Esophagus squamous epithelium (tissue), 4 donors: ENCODE measurements at regions not wholly inside any gene's neighbourhood (a gene's known extent, or its start where the extent isn't known, plus 50 kb on each side); places are given as distances from the start of the nearest gene placed in this dataset.

Experiments used
- POLR2A ChIP-seq, 4 donors: fragments of 450-650 bp; IDR thresholded peaks; one replicate each; pipeline ENCODE4 v1.6.1; 2017; ENCODE audit warnings: antibody characterized with exemption in 4 of 4, mild to moderate bottlenecking in 4 of 4, moderate library complexity in 3 of 4
- TF ChIP-seq, protein P1 (sequence below), 6 experiments: fragments of 450-650 bp in 4 of 6; fragments of 200-600 bp in 2 of 6; sonication (generic) in 2 of 6; IDR thresholded peaks; one replicate each; pipeline ENCODE4 v1.5.1; 2016 to 2019; ENCODE audit warnings: antibody characterized with exemption in 6 of 6, mild to moderate bottlenecking in 4 of 6, moderate library complexity in 4 of 6

DNA sequence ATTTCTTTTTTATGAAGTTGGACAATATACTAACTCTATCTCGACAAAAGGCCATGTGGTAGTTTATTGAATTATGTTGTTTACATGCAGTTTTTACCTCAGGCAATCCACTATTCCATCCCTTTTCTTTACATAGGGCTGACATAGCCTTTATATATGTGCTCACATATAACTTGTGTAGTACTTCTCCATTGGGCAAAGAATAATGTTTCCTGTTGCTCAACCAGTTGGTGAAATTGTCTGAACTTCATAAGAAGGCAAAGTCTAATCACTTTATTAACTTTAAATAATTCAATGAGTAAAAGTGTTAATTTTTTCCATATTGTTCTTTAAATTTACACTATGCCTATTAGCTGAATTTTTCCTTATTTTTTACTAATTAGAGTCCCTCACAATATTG, 1272.1 kb downstream of the EPHA7 start:
- TF ChIP-seq, protein P1, sequence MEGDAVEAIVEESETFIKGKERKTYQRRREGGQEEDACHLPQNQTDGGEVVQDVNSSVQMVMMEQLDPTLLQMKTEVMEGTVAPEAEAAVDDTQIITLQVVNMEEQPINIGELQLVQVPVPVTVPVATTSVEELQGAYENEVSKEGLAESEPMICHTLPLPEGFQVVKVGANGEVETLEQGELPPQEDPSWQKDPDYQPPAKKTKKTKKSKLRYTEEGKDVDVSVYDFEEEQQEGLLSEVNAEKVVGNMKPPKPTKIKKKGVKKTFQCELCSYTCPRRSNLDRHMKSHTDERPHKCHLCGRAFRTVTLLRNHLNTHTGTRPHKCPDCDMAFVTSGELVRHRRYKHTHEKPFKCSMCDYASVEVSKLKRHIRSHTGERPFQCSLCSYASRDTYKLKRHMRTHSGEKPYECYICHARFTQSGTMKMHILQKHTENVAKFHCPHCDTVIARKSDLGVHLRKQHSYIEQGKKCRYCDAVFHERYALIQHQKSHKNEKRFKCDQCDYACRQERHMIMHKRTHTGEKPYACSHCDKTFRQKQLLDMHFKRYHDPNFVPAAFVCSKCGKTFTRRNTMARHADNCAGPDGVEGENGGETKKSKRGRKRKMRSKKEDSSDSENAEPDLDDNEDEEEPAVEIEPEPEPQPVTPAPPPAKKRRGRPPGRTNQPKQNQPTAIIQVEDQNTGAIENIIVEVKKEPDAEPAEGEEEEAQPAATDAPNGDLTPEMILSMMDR (IDR thresholded peaks at IDR 0.05) = no peak
- TF ChIP-seq POLR2A (IDR thresholded peaks at IDR 0.05) = no peak
